GM23248 (cell line): ENCODE measurements at regions not wholly inside any gene's neighbourhood (a gene's known extent, or its start where the extent isn't known, plus 50 kb on each side); places are given as distances from the start of the nearest gene placed in this dataset.
A peak's percentile ranks its signal among the peaks of the same experiment; 100 is the strongest.

ENCODE experiments used
- DNase-seq: peaks from one replicate; pipeline ENCODE4 v3.0.0-alpha.2; 2015
- H2AFZ ChIP-seq: fragments of 200-600 bp; sonication (generic); 2 replicates; pipeline ENCODE4 v1.6.1; 2016; ENCODE audit warnings: antibody characterized with exemption
- H3F3A ChIP-seq: fragments of 200-600 bp; sonication (generic); 2 replicates; pipeline ENCODE4 v1.6.1; 2016; ENCODE audit warnings: mild to moderate bottlenecking, antibody characterized with exemption, mixed run types; ENCODE audit not compliant: insufficient read depth
- H3K27ac ChIP-seq: fragments of 200-600 bp; sonication (generic); 2 replicates; pipeline ENCODE4 v1.5.1; 2016; ENCODE audit warnings: mild to moderate bottlenecking
- H3K27me3 ChIP-seq: fragments of 200-600 bp; sonication (generic); replicated peaks from 2 replicates; pipeline ENCODE4 v1.6.1; 2016; ENCODE audit warnings: mild to moderate bottlenecking; ENCODE audit not compliant: insufficient read depth
- H3K36me3 ChIP-seq: fragments of 200-600 bp; sonication (generic); 2 replicates; pipeline ENCODE4 v1.6.1; 2016; ENCODE audit warnings: low read depth, mild to moderate bottlenecking
- H3K4me1 ChIP-seq: fragments of 200-600 bp; sonication (generic); 2 replicates; pipeline ENCODE4 v1.6.1; 2016; ENCODE audit warnings: mild to moderate bottlenecking; ENCODE audit not compliant: insufficient read depth
- H3K4me2 ChIP-seq: fragments of 200-600 bp; sonication (generic); one replicate; pipeline ENCODE4 v1.6.1; 2016; ENCODE audit warnings: mild to moderate bottlenecking; ENCODE audit not compliant: unreplicated experiment
- H3K4me3 ChIP-seq: fragments of 200-600 bp; sonication (generic); 2 replicates; pipeline ENCODE4 v1.5.1; 2016; ENCODE audit warnings: mild to moderate bottlenecking
- H3K79me2 ChIP-seq: fragments of 200-600 bp; sonication (generic); 2 replicates; pipeline ENCODE4 v1.6.1; 2016; ENCODE audit warnings: mild to moderate bottlenecking; ENCODE audit not compliant: insufficient read depth
- H3K9ac ChIP-seq: fragments of 200-600 bp; sonication (generic); 2 replicates; pipeline ENCODE4 v1.6.1; 2016; ENCODE audit warnings: mild to moderate bottlenecking
- H3K9me2 ChIP-seq: fragments of 200-600 bp; sonication (generic); 2 replicates; pipeline ENCODE4 v1.6.1; 2016; ENCODE audit warnings: mixed run types, mild to moderate bottlenecking, moderate library complexity; ENCODE audit not compliant: insufficient read depth
- H3K9me3 ChIP-seq: fragments of 200-600 bp; sonication (generic); one replicate; pipeline ENCODE4 v1.6.1; 2017; ENCODE audit warnings: low read depth
- H4K20me1 ChIP-seq: fragments of 200-600 bp; sonication (generic); 2 replicates; pipeline ENCODE4 v1.6.0; 2016; ENCODE audit not compliant: insufficient read depth
- EZH2 ChIP-seq: fragments of 200-600 bp; sonication (generic); IDR thresholded peaks from 2 replicates; pipeline ENCODE4 v1.6.1; 2018; ENCODE audit warnings: antibody characterized with exemption, mild to moderate bottlenecking; ENCODE audit not compliant: insufficient read depth, poor library complexity, severe bottlenecking
- EZH2phosphoT487 ChIP-seq: fragments of 200-600 bp; sonication (generic); IDR thresholded peaks from 2 replicates; pipeline ENCODE4 v1.6.1; 2018; ENCODE audit warnings: antibody characterized with exemption, moderate library complexity, mild to moderate bottlenecking, low read depth; ENCODE audit not compliant: insufficient read depth
- WGBS, 2 experiments: methylation state at CpG; one replicate each; pipeline ENCODE4 v1.1.6; 2015 to 2017; ENCODE audit warnings: low lambda C conversion rate in 2 of 2, low coverage in 1 of 2; ENCODE audit errors: missing lambda C conversion rate in 2 of 2; 5-methylcytosine and 5-hydroxymethylcytosine counted together
- in situ Hi-C: fragments of 300-500 bp; cut with MboI; formaldehyde crosslinking; loops from 2 replicates; pipeline ENCODE4 v1.15.0; 2020

DNA sequence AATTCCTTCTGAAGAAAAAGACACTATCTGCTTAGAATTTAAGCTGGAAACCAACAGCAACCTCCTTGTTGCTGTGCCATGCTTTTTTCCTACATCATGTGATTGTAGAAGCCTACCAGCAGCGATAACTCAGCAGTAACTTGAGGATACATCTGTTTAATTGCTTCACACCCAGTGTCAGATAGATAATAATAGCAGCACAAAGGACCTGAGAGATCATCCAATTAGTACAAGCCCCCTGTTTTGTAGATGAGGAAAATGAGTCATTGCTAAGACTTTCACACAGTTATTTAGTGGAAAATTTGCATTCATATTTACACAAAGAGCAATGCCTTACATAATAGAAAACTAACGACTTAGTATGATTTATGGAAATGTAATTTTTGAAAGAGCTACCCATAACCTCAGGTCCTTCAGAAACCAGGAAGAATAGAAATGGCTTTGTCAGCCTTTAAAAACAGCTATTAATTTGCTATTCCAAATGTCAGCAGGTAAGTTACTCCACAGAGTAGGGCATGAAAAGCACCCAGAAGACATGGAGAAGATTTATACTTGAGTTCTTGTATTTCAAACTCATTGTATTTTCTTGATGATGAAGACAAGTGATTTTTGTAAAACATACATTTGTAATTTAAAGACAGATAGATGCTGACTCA lies 93.7 kb upstream of the SGCG start:
- in situ Hi-C loops: no loop called here
- Histone ChIP-seq H3K4me1 (no peaks in the 10 kb centered on the region), H3K9me2 (no peaks in the 10 kb centered on the region), H3K9ac (no peak overlapping the region), H3K4me2 (no peak overlapping the region), H3K79me2 (no peaks in the 10 kb centered on the region), H3K27ac (no peak overlapping the region), H3K9me3 (no peaks in the 10 kb centered on the region), H4K20me1 (no peaks in the 10 kb centered on the region), H3K27me3 (no peaks in the 10 kb centered on the region), H3K36me3 (no peaks in the 10 kb centered on the region), H2AFZ (no peak overlapping the region), H3K4me3 (no peak overlapping the region), H3F3A (no peaks in the 10 kb centered on the region)
- TF ChIP-seq EZH2phosphoT487: no peak
- no peak for TF ChIP-seq EZH2
- 66 to 77% methylated on average over 2 of the region's 2 CpGs for WGBS, 2 experiments
- DNase-seq: no peak

DNA sequence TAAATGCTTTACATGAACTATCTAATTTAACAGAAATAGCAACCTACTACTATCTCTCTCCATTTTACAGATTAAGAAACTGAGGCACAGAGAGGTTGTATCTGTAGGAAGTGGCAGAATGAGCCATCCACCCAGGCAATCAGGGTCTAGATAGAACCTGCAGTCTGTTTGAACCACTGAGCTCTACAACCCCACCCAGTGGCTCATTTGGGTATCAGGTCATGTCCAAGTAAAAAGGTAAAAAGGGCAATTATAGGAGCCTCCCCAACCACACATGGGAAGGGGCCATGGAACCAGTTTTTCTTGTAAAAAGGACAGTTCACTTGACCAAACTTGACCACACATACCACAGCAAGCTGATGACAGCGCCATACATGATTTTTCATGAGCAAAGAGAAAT lies 92.9 kb upstream of the SGCG start:
- Histone ChIP-seq H3K4me1 (no peaks in the 10 kb centered on the region), H3K9me2 (no peaks in the 10 kb centered on the region), H3K9ac (no peak overlapping the region), H3K36me3 (no peaks in the 10 kb centered on the region), H3K27me3 (no peaks in the 10 kb centered on the region), H3K79me2 (no peaks in the 10 kb centered on the region), H3K4me3 (no peak overlapping the region), H3K9me3 (no peaks in the 10 kb centered on the region), H3K4me2 (no peak overlapping the region), H3F3A (no peaks in the 10 kb centered on the region), H3K27ac (no peak overlapping the region), H2AFZ (no peak overlapping the region), H4K20me1 (no peaks in the 10 kb centered on the region)
- no peak for TF ChIP-seq EZH2
- no peak for TF ChIP-seq EZH2phosphoT487
- in situ Hi-C loops: no loop called here
- peak; percentile 39 for DNase-seq
- 0 to 5% methylated on average over 1 of the region's 1 CpG for WGBS, 2 experiments

DNA sequence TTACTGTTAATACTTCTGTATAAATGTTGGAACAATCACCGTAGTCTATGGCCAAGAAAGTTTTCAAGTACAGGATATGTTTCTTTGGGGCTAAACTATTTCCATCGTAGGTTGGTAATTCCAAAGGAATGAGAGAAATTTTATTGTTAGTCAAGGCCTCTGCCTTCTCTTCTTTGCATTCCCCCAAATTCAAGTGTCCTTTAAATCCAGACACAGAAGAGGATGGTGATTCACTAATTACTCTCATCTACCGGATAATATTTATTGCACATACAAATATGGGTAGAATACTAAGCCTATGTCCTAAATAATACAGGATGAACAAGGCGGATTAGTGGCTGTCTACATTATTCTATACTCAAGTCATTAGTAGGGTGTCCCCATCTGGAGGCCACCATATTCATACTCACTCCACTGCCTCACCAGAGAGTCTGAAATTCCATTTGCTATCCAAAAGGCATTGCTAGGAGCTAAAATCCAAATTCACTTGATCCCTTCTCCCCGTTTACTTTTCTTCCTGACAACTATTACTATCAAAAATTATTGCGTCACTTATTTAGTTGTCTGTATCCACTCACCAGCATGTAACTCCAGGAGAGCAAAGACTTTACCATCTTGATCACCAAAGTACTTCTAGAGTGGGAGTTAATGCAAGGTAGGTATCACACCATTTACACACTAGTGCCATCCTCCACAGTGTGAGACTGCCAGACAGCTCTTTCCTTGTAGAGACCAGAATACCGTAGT lies 82.4 kb upstream of the SGCG start:
- DNase-seq: peak; percentile 4
- Histone ChIP-seq H3K4me1 (no peaks in the 10 kb centered on the region), H3K79me2 (no peaks in the 10 kb centered on the region), H3K9me3 (no peaks in the 10 kb centered on the region), H3K4me3 (no peak overlapping the region), H2AFZ (no peak overlapping the region), H4K20me1 (no peaks in the 10 kb centered on the region), H3K4me2 (no peak overlapping the region), H3F3A (no peaks in the 10 kb centered on the region), H3K36me3 (no peaks in the 10 kb centered on the region), H3K27ac (no peak overlapping the region), H3K27me3 (no peaks in the 10 kb centered on the region), H3K9me2 (no peaks in the 10 kb centered on the region), H3K9ac (no peak overlapping the region)
- TF ChIP-seq EZH2: no peak
- no peak for TF ChIP-seq EZH2phosphoT487
- 57 to 62% methylated on average over 7 of the region's 7 CpGs for WGBS, 2 experiments
- in situ Hi-C loops: no loop called here

DNA sequence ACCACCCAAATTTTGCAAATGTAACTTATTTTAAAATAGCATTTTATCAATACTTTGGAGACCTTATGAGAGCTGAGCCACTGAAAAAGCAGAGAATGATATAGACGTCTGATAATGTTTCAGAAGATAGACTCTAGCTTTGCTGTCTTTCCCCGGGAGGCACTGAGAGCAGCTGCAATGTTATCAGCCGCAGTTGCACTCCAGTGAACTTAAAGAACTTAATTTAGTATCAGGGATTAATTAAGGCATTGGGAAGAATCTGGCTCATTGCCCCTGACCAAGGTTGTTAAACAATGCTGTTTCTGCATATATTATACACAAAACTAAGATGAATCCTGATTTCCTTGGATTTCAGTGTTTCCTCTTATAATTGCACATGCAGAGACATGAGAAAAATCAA lies 75.7 kb upstream of the SGCG start:
- Histone ChIP-seq H3K4me3 (no peak overlapping the region), H3K9ac (no peak overlapping the region), H3K4me2 (no peak overlapping the region), H2AFZ (no peak overlapping the region), H3K79me2 (no peaks in the 10 kb centered on the region), H3K4me1 (no peaks in the 10 kb centered on the region), H3K9me2 (no peaks in the 10 kb centered on the region), H3K36me3 (no peaks in the 10 kb centered on the region), H4K20me1 (no peaks in the 10 kb centered on the region), H3K27ac (no peak overlapping the region), H3K27me3 (no peaks in the 10 kb centered on the region; the same call in 1 of the 2 replicates), H3K9me3 (no peaks in the 10 kb centered on the region), H3F3A (no peaks in the 10 kb centered on the region)
- no peak for TF ChIP-seq EZH2phosphoT487
- TF ChIP-seq EZH2: no peak
- DNase-seq: no peak
- 53 to 60% methylated on average over 3 of the region's 3 CpGs for WGBS, 2 experiments
- in situ Hi-C loops: no loop called here
